HG02763 (cell line): ENCODE measurements at regions not wholly inside any gene's neighbourhood (a gene's known extent, or its start where the extent isn't known, plus 50 kb on each side); places are given as distances from the start of the nearest gene placed in this dataset.

Experiments used
- ATAC-seq: cut with Tn5 transposase; IDR thresholded peaks from one replicate; pipeline ENCODE4 v1.9.1; 2021; ENCODE audit warnings: mild to moderate bottlenecking, moderate library complexity; ENCODE audit not compliant: unreplicated experiment

- ATAC-seq = no peak
These were observed 461.7 kb upstream of the TENM4 start for GRCh38 chr11:79902493-79902892.

- ATAC-seq = no peak
These were observed 457.1 kb upstream of the TENM4 start for GRCh38 chr11:79897896-79898295.

- ATAC-seq = no peak
These were observed 455.4 kb upstream of the TENM4 start for GRCh38 chr11:79896258-79896657.

- ATAC-seq = no peak
These were observed 453.3 kb upstream of the TENM4 start for GRCh38 chr11:79894111-79894510.

GRCh38 chr11:79890272-79890671 lies 449.4 kb upstream of the TENM4 start:
- ATAC-seq = no peak

GRCh38 chr11:79864882-79865281 lies 424.1 kb upstream of the TENM4 start:
- ATAC-seq = no peak

- no peak for ATAC-seq
These were observed 419.5 kb upstream of the TENM4 start for GRCh38 chr11:79860336-79860735.

GRCh38 chr11:79857377-79858214 lies 416.8 kb upstream of the TENM4 start:
- ATAC-seq = no peak

- ATAC-seq = no peak
These were observed 411.3 kb upstream of the TENM4 start for GRCh38 chr11:79852176-79852575.

GRCh38 chr11:79845002-79845709 lies 404.3 kb upstream of the TENM4 start:
- ATAC-seq = no peak

GRCh38 chr11:79834015-79834414 lies 393.2 kb upstream of the TENM4 start:
- no peak for ATAC-seq

GRCh38 chr11:79830446-79830845 lies 389.6 kb upstream of the TENM4 start:
- no peak for ATAC-seq

- ATAC-seq = no peak
These were observed 389.1 kb upstream of the TENM4 start for GRCh38 chr11:79829891-79830290.

- ATAC-seq = no peak
These were observed 381.9 kb upstream of the TENM4 start for GRCh38 chr11:79822766-79823165.

GRCh38 chr11:79813551-79813950 lies 372.7 kb upstream of the TENM4 start:
- no peak for ATAC-seq

- ATAC-seq = no peak
These were observed 368.7 kb upstream of the TENM4 start for GRCh38 chr11:79809487-79809886.

- no peak for ATAC-seq
These were observed 366.7 kb upstream of the TENM4 start for GRCh38 chr11:79807506-79807905.

GRCh38 chr11:79796704-79797103 lies 355.9 kb upstream of the TENM4 start:
- ATAC-seq = no peak

GRCh38 chr11:79794484-79795393 lies 353.9 kb upstream of the TENM4 start:
- ATAC-seq = no peak

GRCh38 chr11:79794057-79794456 lies 353.2 kb upstream of the TENM4 start:
- no peak for ATAC-seq

GRCh38 chr11:79786961-79787360 lies 346.1 kb upstream of the TENM4 start:
- ATAC-seq = no peak
